ENCODE measurements at regions not wholly inside any gene's neighbourhood (a gene's known extent, or its start where the extent isn't known, plus 50 kb on each side); places are given as distances from the start of the nearest gene placed in this dataset.
A peak's percentile ranks its signal among the peaks of the same experiment; 100 is the strongest.

DNA sequence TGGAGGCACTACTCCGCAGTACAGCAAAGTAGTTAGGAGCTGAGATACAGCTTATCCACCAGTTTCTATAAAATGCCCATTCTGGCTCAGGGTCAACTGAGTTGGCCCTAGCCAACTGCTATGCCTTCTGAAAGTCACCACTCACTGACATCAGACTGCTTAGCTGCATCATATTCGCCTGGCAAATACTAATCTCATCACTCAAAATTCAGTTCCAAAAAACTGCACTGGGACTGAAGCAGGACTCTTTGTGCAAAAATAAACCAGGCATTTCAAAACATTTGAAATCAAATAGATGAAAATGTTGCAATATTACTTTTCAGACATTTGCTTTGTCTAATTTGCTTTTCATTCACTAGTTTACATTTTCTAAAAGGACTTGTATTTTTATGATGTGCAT, 230.0 kb downstream of the ALDH8A1 start:
- H3K4me1 Mint-ChIP-seq = peaks cover 14% of the 10 kb centered on the region
- Histone ChIP-seq H3K36me3 (no peaks in the 10 kb centered on the region), H3F3A (ENCODE audit: low read depth) (no peaks in the 10 kb centered on the region), H3K4me3 (no peak overlapping the region), H2AFZ (replicated peaks) (no peak overlapping the region), H3K79me2 (ENCODE audit: low read depth) (no peaks in the 10 kb centered on the region), H3K4me1 (no peaks in the 10 kb centered on the region), H3K27ac (no peak overlapping the region), H3K27me3 (no peaks in the 10 kb centered on the region), H3K9me3 (ENCODE audit: low read depth) (no peaks in the 10 kb centered on the region), H4K20me1 (ENCODE audit: low read depth) (no peaks in the 10 kb centered on the region), H3K4me2 (no peak overlapping the region), H3K9ac (no peak overlapping the region)
- no peak overlapping the region for H3K4me3 Mint-ChIP-seq
- H3K27ac Mint-ChIP-seq = peak overlapping the region; percentile 16
- TF ChIP-seq EZH2phosphoT487 (IDR thresholded peaks at IDR 0.05) (no peak), EZH2 (IDR thresholded peaks at IDR 0.05) (no peak)
- TF ChIP-seq, protein P1, sequence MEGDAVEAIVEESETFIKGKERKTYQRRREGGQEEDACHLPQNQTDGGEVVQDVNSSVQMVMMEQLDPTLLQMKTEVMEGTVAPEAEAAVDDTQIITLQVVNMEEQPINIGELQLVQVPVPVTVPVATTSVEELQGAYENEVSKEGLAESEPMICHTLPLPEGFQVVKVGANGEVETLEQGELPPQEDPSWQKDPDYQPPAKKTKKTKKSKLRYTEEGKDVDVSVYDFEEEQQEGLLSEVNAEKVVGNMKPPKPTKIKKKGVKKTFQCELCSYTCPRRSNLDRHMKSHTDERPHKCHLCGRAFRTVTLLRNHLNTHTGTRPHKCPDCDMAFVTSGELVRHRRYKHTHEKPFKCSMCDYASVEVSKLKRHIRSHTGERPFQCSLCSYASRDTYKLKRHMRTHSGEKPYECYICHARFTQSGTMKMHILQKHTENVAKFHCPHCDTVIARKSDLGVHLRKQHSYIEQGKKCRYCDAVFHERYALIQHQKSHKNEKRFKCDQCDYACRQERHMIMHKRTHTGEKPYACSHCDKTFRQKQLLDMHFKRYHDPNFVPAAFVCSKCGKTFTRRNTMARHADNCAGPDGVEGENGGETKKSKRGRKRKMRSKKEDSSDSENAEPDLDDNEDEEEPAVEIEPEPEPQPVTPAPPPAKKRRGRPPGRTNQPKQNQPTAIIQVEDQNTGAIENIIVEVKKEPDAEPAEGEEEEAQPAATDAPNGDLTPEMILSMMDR (IDR thresholded peaks at IDR 0.05) = no peak
- no peaks in the 10 kb centered on the region for H3K36me3 Mint-ChIP-seq
- DNase-seq (ENCODE audit: low spot score) = no peak
- H3K27me3 Mint-ChIP-seq (ENCODE audit: insufficient read depth, low read depth) = no peaks in the 10 kb centered on the region
- H3K9me3 Mint-ChIP-seq = no peaks in the 10 kb centered on the region

DNA sequence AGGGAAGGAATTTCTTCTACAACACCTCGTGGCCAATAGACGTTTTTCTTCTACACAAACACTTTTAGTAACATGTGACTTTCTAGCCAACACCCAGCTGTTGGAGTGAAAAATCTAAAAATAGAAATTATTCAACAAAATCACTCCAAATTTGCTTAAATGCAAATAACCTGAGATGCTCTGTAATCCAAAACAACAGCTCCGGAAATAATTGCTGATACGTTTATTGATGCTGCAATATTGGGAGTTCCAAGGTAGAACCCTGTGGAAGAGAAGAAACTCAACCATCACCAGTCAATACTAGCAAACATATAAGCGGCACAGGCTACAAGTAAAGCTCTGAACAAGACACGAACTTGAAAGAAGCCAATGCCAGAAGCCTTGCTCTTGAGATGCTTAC, 230.6 kb downstream of the ALDH8A1 start:
- H3F3A ChIP-seq (ENCODE audit: low read depth) = no peaks in the 10 kb centered on the region
- peaks cover 14% of the 10 kb centered on the region for H3K4me1 Mint-ChIP-seq
- no peaks in the 10 kb centered on the region for H3K27me3 ChIP-seq
- H3K27ac ChIP-seq = no peak overlapping the region
- TF ChIP-seq, protein P1 (IDR thresholded peaks at IDR 0.05) = no peak
- TF ChIP-seq EZH2phosphoT487 (IDR thresholded peaks at IDR 0.05) = no peak
- TF ChIP-seq EZH2 (IDR thresholded peaks at IDR 0.05) = no peak
- H4K20me1 ChIP-seq (ENCODE audit: low read depth) = no peaks in the 10 kb centered on the region
- H3K9me3 Mint-ChIP-seq = no peaks in the 10 kb centered on the region
- no peak overlapping the region for H3K4me3 Mint-ChIP-seq
- no peaks in the 10 kb centered on the region for H3K9me3 ChIP-seq (ENCODE audit: low read depth)
- no peak overlapping the region for H3K27ac Mint-ChIP-seq
- no peaks in the 10 kb centered on the region for H3K36me3 Mint-ChIP-seq
- no peaks in the 10 kb centered on the region for H3K79me2 ChIP-seq (ENCODE audit: low read depth)
- no peaks in the 10 kb centered on the region for H3K36me3 ChIP-seq
- no peak overlapping the region for H3K9ac ChIP-seq
- H3K27me3 Mint-ChIP-seq (ENCODE audit: insufficient read depth, low read depth) = no peaks in the 10 kb centered on the region
- no peak overlapping the region for H3K4me2 ChIP-seq
- no peak for DNase-seq (ENCODE audit: low spot score)
- no peaks in the 10 kb centered on the region for H3K4me1 ChIP-seq
- no peak overlapping the region for H3K4me3 ChIP-seq
- no peak overlapping the region for H2AFZ ChIP-seq (replicated peaks)

DNA sequence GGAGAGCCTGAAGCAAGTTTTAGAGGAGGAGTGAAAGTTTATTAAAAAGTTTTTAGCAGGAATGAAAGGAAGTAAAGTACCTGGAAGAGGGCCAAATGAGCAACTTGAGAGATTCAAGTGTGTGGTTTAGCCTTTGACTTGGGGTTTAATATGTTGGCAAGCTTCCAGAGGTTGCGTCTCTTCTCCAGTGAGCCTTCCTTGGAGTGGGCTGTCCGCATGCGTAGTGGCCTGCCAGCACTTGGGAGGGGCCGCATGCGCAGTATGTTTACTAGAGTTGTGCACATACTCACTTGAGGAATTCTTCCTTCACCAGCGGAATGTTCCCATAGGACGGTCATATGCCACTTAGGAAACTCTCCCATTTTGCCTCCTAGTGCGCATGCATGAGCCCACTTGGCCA, 235.2 kb downstream of the ALDH8A1 start:
- no peaks in the 10 kb centered on the region for H3F3A ChIP-seq (ENCODE audit: low read depth)
- H3K36me3 ChIP-seq = no peaks in the 10 kb centered on the region
- H3K27ac Mint-ChIP-seq = no peak overlapping the region
- no peaks in the 10 kb centered on the region for H3K9me3 Mint-ChIP-seq
- no peak overlapping the region for H3K4me2 ChIP-seq
- H3K27me3 Mint-ChIP-seq (ENCODE audit: insufficient read depth, low read depth) = no peaks in the 10 kb centered on the region
- peaks cover 4% of the 10 kb centered on the region for H3K4me1 Mint-ChIP-seq
- no peaks in the 10 kb centered on the region for H3K79me2 ChIP-seq (ENCODE audit: low read depth)
- H3K4me3 ChIP-seq = no peak overlapping the region
- TF ChIP-seq, protein P1 (IDR thresholded peaks at IDR 0.05) = no peak
- no peak for TF ChIP-seq EZH2 (IDR thresholded peaks at IDR 0.05)
- TF ChIP-seq EZH2phosphoT487 (IDR thresholded peaks at IDR 0.05) = no peak
- no peak overlapping the region for H3K4me3 Mint-ChIP-seq
- no peak overlapping the region for H3K9ac ChIP-seq
- no peaks in the 10 kb centered on the region for H3K9me3 ChIP-seq (ENCODE audit: low read depth)
- no peak for DNase-seq (ENCODE audit: low spot score)
- H3K36me3 Mint-ChIP-seq = no peaks in the 10 kb centered on the region
- no peak overlapping the region for H3K27ac ChIP-seq
- no peaks in the 10 kb centered on the region for H3K27me3 ChIP-seq
- no peaks in the 10 kb centered on the region for H4K20me1 ChIP-seq (ENCODE audit: low read depth)
- H3K4me1 ChIP-seq = no peaks in the 10 kb centered on the region
- no peak overlapping the region for H2AFZ ChIP-seq (replicated peaks)

DNA sequence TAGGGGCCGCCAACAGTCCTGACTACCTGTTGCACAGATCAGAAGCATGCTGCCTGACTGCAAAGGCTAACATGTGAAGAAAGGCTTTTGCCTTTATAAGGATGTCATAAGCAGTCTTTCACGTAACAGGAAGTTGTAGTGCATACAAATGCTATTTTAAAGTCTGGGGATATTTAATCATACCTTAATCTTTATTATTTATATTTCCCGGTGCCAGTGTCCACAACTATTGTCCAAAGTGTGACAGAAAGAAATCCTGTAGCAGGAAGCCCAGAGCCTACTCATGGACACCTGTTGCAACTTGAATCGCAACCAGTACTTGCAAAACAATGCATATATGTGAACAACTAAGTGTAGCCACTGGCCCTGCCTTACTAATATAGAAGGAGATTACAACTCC, 235.8 kb downstream of the ALDH8A1 start:
- H3F3A ChIP-seq (ENCODE audit: low read depth) = no peaks in the 10 kb centered on the region
- no peak overlapping the region for H3K27ac ChIP-seq
- DNase-seq (ENCODE audit: low spot score) = no peak
- H3K9me3 ChIP-seq (ENCODE audit: low read depth) = no peaks in the 10 kb centered on the region
- Mint-ChIP-seq H3K36me3 (no peaks in the 10 kb centered on the region), H3K27ac (no peak overlapping the region), H3K27me3 (ENCODE audit: insufficient read depth, low read depth) (no peaks in the 10 kb centered on the region), H3K9me3 (no peaks in the 10 kb centered on the region), H3K4me3 (no peak overlapping the region), H3K4me1 (peaks cover 4% of the 10 kb centered on the region)
- no peak for TF ChIP-seq EZH2 (IDR thresholded peaks at IDR 0.05)
- TF ChIP-seq, protein P1 (IDR thresholded peaks at IDR 0.05) = no peak
- no peak for TF ChIP-seq EZH2phosphoT487 (IDR thresholded peaks at IDR 0.05)
- H3K4me2 ChIP-seq = no peak overlapping the region
- no peaks in the 10 kb centered on the region for H3K4me1 ChIP-seq
- no peak overlapping the region for H3K9ac ChIP-seq
- H2AFZ ChIP-seq (replicated peaks) = no peak overlapping the region
- H3K79me2 ChIP-seq (ENCODE audit: low read depth) = no peaks in the 10 kb centered on the region
- no peaks in the 10 kb centered on the region for H4K20me1 ChIP-seq (ENCODE audit: low read depth)
- H3K4me3 ChIP-seq = no peak overlapping the region
- H3K27me3 ChIP-seq = no peaks in the 10 kb centered on the region
- no peaks in the 10 kb centered on the region for H3K36me3 ChIP-seq

Measured in neural progenitor cell (in vitro differentiated cells).